ENCODE measurements at regions not wholly inside any gene's neighbourhood (a gene's known extent, or its start where the extent isn't known, plus 50 kb on each side); places are given as distances from the start of the nearest gene placed in this dataset.
A peak's percentile ranks its signal among the peaks of the same experiment; 100 is the strongest.

DNA sequence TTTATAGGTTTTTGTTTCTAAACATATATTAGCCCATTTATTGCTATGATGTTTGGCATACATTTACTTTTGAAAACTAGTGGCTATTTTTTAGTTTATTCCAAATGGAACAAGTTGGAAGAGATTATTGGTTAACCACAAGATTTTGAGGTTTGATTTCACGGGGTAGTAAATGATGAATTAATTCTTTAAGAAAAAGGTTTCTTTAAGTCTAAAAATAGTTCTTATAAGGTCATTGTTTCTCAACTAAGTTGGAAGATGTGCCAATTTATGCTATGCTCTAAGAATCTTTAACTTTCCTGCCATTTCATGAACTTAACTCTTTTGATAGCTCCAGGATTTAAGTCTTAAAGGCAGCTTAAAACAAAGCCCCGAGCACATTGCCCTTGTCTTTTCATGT lies 183.8 kb downstream of the LMO4 start:
- DNase-seq, result no peak

DNA sequence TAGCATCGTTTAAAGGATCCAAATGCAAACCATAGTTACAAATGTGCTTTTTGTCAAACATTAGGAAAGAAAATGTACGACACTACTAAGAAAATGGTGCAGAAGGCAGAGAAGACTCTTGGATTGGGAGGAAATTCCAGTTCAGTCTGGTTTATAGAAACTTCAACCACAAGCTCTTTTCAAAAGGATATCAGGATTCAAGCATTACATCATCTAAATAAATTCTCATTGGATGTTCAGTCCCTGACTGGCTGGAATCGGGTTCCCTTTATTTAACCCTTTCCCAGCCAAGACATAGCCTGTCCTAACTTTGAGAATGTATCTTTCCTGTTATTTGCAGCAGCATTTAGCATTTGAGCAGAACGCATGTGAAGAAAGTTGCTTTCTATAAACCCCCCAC lies 184.6 kb downstream of the LMO4 start:
- no peak for DNase-seq

DNA sequence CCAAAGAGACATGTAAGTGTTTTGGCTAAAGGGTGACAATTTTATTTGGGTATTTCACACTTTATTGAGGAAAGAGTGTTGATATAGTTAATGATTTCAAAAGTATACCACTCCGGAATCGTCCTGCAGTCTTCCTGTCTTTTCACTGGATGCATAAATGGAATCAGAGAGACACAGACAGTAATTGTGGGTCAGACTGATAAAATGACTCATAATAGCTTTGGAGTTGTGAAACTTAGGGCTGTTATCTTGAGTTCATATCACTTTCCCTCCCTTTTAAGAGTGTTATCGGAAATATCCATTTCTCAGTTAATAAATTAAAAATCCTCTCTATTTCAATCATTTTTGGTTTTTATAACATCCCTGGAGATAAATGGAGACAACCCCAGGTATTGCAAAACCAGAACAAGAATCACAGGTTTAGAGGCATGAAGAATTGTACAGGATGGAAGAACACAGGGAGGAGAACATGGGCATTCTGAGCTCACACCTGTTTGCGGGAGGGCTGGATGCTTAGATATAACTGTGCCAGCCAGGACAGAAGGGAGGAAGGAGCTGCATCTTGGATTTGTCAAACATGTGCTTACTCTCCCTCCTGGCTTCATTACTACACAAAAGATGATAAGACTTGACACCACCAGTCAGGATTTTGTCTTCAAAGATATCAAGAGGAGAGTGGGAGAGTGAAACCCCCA lies 185.4 kb downstream of the LMO4 start:
- no peak for DNase-seq

DNA sequence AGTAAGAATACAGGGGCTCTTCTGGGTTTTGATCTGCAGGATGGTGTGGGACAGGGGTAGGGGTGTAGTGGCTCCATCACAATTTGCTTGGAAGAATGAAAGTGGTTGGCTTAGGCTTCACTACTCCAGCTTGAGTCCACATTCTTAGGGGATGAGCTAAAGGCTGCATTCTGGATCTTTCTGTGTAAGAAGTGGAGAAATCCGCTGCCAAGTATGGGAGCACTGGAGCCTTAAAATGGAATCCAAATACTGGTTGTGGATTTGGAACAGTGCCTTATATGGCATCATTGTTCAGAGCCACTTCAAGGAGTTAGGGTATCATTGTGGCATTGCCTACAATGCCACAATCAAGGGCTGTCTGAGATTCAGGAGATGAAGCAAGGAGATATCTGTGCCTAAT lies 187.1 kb downstream of the LMO4 start:
- DNase-seq, result no peak

DNA sequence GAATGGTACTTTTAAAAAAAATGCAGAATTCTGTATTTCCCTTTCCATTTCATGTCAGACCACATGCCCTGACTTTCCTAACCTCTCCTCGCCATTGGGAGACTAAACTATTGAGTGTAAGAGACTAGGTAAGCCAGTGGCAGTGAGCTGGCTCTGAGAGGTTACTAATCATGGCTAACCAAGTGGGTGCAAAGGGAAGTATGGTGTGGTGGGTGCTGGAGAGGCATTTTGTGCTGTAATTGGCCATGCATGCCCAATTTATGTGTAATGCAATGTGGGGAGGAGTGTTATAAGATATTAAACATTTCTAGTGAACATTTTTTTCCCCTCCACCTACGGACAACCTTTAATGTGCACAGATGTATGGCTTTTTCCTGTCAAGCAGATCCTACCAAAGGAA lies 190.1 kb downstream of the LMO4 start:
- DNase-seq, result no peak

DNA sequence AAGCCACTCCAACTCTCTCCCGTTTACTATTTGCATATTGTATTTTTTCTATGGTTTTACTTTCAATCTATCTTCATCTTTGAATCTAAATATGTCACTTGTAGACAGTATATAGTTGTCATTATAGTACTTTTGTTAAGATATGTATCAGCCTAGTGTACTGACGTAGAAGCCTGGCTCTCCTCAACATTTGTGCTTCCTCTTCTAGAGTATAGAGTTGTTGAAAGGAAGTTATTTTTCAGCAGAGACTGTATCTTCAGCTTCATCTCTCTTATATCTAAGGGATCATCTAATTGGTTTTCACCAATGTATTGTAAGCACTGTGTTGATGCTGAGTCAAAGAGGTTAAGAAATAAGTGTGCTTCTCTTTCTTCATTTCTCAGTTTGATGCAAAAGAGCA lies 192.8 kb downstream of the LMO4 start:
- no peak for DNase-seq

DNA sequence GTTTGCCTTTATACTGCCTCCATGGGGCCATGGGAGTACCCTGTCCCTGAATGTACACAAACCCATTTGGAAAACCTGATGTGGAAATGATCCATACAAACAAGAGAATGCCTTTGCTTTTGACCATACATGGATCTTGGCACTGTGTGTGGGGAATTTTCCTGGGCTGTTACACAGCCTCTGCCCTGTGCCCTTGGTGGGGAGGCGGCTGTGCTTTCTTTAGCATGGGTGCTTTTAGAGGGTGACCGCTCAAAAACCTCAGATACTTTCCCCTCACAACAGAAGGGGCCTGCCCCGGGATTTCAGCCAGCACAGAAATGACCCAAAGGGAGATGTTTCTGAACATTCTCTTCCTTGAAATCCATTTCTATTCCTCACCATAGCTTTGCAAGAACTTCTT lies 194.8 kb downstream of the LMO4 start:
- DNase-seq, result no peak

DNA sequence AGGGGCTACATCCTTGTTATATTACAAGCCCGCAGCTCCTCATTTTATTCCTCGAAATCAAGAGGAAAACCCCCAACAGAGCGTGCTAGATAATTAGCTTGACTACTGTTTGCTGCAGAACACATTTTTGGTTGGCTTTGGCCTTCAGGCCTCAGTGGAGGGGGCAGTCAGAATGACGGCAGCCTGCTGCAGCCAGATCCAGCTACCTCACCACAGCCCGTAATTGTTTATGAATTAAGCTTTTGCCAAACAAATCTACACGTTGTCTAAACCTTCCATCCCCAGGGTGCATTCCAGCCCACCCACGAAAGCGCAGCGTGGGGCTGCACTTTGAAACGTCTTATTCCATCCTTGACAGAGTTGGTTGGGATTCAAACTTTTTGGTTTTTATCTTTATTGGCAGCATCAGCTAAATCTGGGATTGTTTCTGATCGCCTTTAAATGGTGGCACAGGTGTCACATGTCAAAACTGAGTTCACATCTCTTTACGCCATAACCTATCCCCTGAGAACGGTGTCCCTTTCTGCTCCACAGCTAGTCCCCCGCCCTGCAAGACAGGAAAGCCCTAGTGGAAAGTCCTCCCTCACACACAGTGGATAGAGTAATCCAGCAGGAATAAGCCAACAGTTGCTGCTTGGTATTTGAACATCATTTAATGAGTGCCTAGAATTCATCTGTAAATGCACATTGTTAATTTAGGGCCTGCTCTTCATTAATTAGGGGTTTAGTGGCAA lies 195.5 kb downstream of the LMO4 start:
- no peak for DNase-seq

DNA sequence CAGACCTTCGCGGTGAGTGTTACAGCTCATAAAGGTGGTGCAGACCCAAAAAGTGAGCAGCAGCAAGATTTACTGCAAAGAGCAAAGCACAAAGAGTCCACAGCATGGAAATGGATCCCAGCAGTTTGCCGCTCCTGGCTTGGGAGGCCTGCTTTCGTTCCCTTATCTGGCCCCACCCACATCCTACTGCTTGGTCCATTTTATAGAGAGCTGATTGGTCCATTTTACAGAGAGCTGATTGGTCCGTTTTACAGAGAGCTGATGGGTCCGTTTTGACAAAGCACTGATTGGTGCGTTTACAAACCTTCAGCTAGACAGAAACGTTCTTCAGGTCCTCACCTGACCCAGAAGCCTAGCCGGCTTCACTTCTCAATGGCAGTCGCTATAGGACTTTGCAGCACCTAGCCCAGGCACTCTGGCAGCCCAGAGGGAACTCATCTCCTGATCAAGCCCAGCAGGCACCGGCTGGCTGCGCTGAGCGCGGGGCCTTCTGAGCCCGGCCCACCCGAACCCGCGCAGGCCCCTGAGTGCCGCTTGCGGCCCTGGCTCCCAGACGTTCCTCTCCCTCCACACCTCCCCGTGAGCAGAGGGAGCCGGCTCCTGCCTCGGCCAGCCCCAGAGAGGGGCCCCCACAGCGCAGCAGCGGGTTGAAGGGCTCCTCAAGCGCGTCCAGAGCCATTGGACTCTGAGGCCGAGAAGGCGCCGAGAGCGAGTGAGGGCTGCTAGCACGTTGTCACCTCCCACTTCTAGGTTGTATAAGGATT lies 200.3 kb downstream of the LMO4 start:
- no peak for DNase-seq

DNA sequence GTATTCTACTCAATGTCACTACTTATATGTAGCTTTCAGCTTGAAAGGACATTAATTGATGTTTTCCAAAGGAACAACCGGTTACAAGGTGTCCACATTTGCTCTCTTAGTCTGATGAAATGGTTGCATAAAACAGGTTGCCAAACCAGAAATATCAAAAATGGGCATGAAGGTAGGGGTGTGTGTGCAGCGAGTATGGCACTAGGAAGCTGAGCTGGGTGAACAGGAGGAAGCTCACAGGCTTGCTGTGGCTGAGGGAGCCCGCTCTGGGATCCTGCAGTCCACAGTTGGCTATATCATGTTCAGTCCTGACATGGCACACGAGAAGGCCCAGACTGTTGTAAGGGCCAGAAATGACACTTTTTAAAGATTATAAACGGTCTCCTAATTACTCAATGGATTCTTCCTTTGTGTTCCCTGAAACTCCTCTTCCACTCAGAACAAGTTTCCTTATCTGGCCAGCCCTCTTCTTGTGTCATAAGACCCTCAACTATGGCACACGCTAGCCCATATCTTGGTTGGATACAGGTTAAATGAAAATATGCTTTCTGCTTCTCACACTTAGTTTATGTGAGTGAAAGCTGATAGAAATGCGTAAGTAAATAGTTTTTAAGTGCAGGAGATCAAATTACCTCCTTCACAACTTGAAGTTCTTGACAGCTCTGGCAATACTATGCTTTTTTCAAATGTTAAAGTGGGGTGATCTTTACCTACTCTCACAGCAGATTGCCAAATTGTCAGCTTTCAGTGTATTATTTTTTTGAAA lies 201.5 kb downstream of the LMO4 start:
- DNase-seq, result no peak

DNA sequence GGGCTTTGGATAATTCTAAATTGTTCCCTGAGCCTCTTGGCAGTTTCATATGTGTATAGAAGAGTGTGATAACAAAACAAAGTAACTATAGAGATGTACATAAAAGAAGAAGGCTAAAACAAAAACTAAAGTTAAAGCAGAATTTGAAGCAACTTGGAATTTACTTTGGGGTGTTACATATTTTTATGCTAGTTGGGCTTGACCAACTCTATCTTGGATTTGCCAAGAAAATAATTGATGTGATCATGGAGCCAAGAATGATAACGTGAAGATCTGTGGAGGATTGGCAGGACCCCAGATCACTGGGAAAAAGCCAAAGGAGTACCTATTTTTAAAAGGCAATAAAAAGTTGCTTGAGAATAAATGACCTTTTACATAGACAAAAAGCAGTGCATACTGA lies 206.9 kb downstream of the LMO4 start:
- DNase-seq, result no peak

DNA sequence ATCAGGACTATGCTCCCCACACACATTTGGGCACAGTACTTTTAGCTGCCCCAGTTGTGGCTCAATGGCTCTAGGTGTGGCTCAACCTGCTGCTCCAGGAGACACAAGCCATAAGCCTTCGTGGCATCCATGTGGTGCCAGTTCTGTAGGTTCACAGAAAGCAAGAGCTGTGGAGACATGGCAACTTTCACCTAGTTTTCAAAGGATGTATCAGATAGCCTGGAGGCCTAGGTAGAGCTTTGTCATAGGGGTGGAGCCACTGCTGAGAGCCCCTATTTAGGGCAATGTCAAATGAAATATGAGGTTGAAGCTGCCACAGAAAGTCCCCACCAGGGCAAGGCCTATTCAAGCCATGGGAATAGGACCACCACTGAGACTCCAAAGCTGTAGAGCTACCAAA lies 210.5 kb downstream of the LMO4 start:
- no peak for DNase-seq

DNA sequence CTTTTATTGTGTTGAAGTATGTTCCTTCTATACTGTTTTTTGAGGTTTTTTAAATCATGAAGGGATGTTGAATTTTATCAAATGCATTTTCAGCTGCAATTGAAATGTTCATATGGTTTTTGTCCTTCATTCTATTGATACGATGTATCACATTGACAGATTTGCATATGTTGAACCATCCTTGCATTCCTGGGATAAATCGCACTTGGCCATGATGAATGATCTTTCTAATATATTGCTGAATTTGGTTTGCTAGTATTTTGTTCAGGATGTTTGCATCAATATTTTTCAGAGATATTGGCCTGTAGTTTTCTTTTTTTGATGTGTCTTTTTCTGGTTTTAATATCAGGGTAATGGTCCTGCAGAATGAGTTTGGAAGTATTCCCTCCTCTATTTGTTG lies 214.0 kb downstream of the LMO4 start:
- DNase-seq, result no peak

DNA sequence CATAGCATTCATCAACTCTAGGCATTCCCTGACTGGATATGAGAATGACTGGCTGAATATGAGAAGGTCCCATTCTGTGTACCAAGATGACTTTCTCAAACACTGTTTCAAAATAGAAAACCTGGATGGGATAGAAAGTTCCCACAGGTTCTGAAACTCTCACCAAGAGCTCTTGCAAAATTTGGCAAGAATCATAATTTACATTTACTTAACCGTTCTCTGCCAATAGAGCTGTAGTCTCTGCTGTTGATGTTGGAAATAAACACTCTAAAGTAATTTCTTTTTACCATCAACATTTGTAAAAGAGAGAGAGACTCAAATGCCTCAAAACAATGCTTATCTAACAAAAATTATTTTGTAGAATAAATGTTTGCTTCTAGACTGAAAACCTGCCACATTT lies 221.1 kb downstream of the LMO4 start:
- DNase-seq, result no peak

DNA sequence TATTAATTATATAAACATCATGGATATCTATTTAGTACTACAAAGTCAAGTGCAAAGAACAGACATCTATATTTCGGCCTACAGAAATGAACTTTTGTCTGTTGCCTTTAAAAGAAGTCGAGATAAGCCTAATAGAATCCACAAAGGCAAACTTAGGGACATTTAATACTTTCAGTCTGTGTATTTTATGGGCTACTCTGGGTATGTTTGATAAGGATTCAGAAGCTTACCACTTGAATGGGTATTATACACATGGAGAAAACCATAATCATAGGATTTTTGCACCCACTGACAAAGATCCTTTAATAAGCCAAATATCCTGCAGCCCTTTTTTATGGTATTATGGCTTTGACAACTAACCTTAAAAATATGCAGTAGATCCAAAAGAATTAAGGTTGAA lies 224.8 kb downstream of the LMO4 start:
- no peak for DNase-seq

DNA sequence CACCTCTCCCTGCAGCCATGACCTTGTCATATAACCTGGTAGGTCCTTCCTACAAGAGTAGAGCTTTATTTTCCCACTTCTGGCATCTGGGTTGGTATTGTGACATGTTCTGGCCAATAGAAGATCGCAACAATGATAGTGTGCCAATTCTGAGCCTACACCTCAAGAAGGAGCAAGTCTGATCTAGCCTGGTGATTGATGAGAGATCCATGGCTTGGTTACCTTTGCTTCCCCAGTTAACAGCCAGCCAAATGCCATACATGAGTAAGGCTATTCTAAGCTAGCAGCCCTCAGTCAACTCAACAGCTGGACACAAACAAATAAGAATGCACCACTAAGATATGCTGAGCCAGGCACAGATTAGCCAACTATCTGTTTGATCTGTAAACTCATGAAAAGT lies 226.7 kb downstream of the LMO4 start:
- no peak for DNase-seq

DNA sequence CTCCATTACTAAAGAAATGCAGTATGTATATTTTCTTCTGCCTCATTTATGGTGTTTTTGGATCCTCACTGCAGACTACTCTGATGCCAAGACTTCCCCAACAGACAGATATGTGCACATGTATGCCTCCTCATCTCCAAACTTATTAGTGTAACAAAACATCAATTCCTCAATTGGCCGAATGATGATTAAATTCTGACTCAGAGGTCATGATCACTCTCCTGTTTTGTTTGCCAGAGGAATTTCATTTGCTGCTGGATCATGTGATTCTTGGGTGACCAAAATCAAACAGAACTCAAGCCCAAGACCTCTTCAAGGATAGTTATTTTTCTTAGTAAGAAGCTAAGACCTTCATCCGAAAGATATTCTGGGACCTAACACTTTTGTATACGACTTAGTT lies 227.6 kb downstream of the LMO4 start:
- no peak for DNase-seq

DNA sequence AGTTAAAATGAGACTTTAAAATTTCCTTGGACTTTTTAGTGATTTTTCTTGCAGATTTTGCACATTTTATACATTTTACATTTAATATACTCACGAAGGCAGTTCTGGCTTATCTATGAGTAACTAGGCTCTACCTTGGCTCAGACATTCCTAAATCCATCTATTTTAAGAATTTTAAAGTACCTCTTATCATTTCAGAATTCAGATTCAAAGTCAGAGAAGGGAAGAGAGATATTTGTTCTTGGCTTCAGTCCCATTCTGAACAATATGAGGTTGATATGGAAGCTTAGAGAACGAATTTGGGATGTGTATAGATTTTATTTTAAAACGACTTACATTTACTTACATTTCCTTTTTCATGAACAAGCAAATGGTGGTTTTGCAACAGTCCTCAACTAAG lies 230.2 kb downstream of the LMO4 start:
- no peak for DNase-seq

DNA sequence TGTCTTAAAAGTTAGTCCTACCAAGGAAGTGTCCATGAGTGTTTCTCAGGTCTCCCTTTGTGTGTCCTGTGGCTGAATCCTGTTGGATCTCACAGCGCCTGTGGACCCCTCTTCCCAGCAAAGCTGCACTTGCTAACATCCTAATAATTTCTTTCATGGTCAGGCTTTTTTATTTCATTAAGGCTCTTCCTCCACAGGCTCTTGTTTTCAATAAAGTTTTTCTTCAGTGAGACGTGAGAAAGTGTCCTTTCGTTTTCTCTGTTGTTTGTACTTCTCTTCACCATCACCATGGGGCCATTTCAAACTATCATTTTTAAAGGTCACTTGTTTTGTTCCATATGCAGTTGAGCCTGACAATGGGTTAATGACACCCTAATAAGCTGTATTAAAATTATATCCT lies 231.5 kb downstream of the LMO4 start:
- no peak for DNase-seq

DNA sequence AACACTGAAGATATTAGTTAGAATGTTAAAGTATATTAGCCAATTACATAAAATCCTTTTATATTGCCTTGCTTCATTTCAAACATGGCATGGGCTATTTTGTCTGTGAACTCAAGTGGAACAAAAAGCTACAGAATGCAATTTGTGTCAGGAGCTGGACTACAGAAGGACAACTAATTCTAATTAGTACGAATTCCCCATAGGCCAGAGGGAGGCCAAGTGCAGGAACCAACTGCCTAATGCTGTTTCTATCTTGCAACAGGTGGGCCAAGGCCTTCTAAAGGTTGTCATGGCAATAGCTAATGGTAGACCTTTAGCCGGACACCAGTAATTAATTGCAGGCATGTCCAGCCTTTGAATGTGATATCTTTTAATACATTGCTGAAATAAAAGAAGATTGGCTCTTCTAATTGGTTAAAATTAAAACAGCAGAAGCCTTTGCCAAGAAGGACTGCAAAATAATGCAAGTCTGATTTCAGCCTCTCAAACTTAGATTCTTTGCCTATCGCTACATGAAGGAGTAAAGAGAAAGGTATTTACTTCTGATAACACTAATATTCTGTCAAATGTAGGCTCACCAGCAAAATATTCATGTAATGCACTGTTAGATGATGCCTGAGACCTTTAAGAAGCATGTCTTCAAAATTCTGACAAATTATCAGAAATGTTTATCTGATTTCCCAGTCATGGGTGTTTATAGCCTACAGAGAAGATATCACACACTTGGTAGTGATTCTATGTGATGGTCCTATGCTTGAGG lies 232.1 kb downstream of the LMO4 start:
- peak; percentile 75 for DNase-seq

DNA sequence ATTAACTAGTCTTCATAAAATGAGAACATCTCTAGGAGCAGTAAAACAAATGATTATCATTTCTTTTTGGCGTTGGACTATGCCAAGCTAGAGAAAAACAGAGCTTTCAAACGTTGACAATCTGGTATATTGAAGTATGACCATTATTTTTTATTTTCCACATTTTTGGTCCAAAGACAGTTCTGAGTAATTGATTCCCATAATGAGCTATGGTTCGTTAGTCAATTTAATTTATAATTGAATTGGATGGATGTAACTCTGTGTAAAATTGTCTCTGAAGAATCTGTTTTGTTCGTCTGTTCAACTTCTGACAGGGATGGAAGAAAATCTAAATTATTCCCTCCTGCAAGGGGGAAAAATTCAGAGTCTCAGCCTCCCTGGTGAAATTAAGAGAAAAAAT lies 234.5 kb downstream of the LMO4 start:
- DNase-seq, result no peak

DNA sequence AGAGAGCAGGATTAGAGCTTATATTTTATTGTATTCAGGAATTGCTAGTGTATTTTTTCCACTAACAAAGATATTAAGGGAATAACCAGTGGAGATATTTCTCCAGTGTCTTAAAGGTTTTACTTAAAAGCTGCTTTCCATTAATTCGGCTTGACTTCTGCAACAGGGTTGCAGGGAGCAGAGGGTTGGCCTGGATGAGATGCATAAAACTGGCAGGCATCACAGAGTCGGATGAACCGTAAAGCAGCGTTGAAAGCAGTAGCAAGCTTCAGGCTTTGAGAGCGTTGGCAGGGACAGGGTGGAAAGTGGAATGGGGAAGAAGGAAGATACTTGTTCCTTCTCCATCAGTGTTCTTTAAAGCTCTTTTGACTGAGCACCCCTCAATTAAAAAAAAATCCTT lies 237.2 kb downstream of the LMO4 start:
- no peak for DNase-seq

DNA sequence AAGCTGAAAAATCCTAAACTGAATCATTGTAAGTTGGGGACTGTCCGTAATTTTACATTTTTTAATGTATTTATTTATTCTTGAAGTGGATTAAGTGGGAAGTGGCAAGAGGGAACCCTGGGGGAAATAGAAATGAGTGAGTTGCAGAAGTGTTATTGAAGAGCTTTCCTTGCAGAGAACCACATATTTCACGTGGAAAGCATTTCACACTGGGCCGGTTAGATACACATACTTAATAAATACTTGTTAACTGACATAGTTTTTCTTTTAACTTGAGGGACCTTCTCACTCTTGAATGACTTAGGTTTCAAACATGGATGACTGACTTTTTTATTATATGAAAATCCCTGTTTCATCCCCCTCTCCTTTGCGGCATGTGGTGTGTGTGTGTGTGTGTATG lies 239.3 kb downstream of the LMO4 start:
- DNase-seq, result no peak
